Activated B cell treated with CpG ODN at 0.5 μM for 24 hours (primary cell): ENCODE measurements at regions not wholly inside any gene's neighbourhood (a gene's known extent, or its start where the extent isn't known, plus 50 kb on each side); places are given as distances from the start of the nearest gene placed in this dataset.

Experiments used
- ATAC-seq: fragments of 200-7000 bp; cut with Tn5 transposase; one replicate; pipeline ENCODE4 v1.10.0; 2021; ENCODE audit warnings: low read depth, mild to moderate bottlenecking, moderate library complexity
- CTCF ChIA-PET: fragments of 350-600 bp; sonication (Branson Sonifier 250); formaldehyde crosslinking; loops from one replicate; lab custom pipeline; 2021; ENCODE audit warnings: antibody characterized with exemption; lab: Charles Lee
- POLR2A ChIA-PET: fragments of 350-600 bp; sonication (Branson Sonifier 250); formaldehyde crosslinking; loops from one replicate; lab custom pipeline; 2021; ENCODE audit warnings: antibody characterized with exemption; lab: Charles Lee
- DNase-seq: peaks from one replicate; pipeline ENCODE4 v3.0.0; 2022
- H3K27ac Mint-ChIP-seq: one replicate; pipeline ENCODE4 v1.8.0; 2020; ENCODE audit warnings: mixed read lengths
- H3K27me3 Mint-ChIP-seq: one replicate; pipeline ENCODE4 v1.8.0; 2021; ENCODE audit warnings: mixed read lengths
- H3K36me3 Mint-ChIP-seq: one replicate; pipeline ENCODE4 v1.8.0; 2021; ENCODE audit warnings: low read depth, mixed read lengths
- H3K4me1 Mint-ChIP-seq: one replicate; pipeline ENCODE4 v1.8.0; 2021; ENCODE audit warnings: mixed read lengths
- H3K4me3 Mint-ChIP-seq: one replicate; pipeline ENCODE4 v1.8.0; 2020; ENCODE audit warnings: mild to moderate bottlenecking, mixed read lengths
- H3K9me3 Mint-ChIP-seq: one replicate; pipeline ENCODE4 v1.8.0; 2020; ENCODE audit warnings: mixed read lengths
- CTCF ChIP-seq: fragments of 200-600 bp; IDR thresholded peaks from one replicate; pipeline ENCODE4 v1.8.0; 2022; ENCODE audit warnings: antibody characterized with exemption, mild to moderate bottlenecking
- intact Hi-C: fragments of 100-400 bp; cut with micrococcal nuclease; formaldehyde crosslinking; loops from one replicate; pipeline ENCODE4 v1.15.1; 2024

DNA sequence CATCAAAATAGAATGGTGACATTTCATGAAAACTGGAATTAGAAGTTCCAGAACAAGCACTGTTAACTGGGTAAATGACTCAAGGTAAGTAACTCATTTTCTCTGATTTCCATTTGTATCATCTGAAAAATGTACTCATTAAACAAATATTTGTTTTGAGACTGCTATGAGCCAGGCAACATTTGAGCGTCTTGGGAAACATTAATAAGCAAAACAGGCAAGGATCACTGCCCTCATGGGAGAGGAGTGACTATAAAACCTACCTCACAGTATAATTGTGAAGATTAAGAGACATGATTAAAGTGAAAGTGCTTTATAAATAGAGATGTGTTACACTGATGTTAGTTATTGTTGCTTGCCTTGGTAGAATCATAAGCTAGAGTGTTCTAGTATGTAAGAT lies 711.8 kb upstream of the UBE2E2 start:
- POLR2A ChIA-PET, result no interaction called here

GRCh38 chr3:22492342-22492741 lies 710.8 kb upstream of the UBE2E2 start:
- DNase-seq, result no peak
- Mint-ChIP-seq H3K4me3 (no peak overlapping the region), H3K27ac (no peak overlapping the region), H3K36me3 (no peaks in the 10 kb centered on the region), H3K4me1 (no peaks in the 10 kb centered on the region), H3K27me3 (no peaks in the 10 kb centered on the region), H3K9me3 (peaks cover 4% of the 10 kb centered on the region)
- intact Hi-C loops, result no loop called here
- ChIA-PET POLR2A (no interaction called here), CTCF (no interaction called here)
- no peak for ATAC-seq
- TF ChIP-seq CTCF, result no peak

More for the DNA sequence above, 711.8 kb upstream of the UBE2E2 start:
- Mint-ChIP-seq H3K9me3 (peaks cover under 1% of the 10 kb centered on the region), H3K27ac (no peak overlapping the region), H3K36me3 (no peaks in the 10 kb centered on the region), H3K27me3 (no peaks in the 10 kb centered on the region), H3K4me3 (no peak overlapping the region), H3K4me1 (no peaks in the 10 kb centered on the region)
- DNase-seq (no peak), ATAC-seq (no peak)
- CTCF ChIA-PET, result no interaction called here
- intact Hi-C loops, result no loop called here
- no peak for TF ChIP-seq CTCF

GRCh38 chr3:22495241-22495640 lies 707.9 kb upstream of the UBE2E2 start:
- H3K27ac Mint-ChIP-seq, result no peak overlapping the region
- H3K27me3 Mint-ChIP-seq, result no peaks in the 10 kb centered on the region
- H3K4me3 Mint-ChIP-seq, result no peak overlapping the region
- no peak for TF ChIP-seq CTCF
- H3K4me1 Mint-ChIP-seq, result no peaks in the 10 kb centered on the region
- intact Hi-C loops, result no loop called here
- DNase-seq, result no peak
- peaks cover 4% of the 10 kb centered on the region for H3K9me3 Mint-ChIP-seq
- POLR2A ChIA-PET, result no interaction called here
- H3K36me3 Mint-ChIP-seq, result no peaks in the 10 kb centered on the region
- ATAC-seq, result no peak
- CTCF ChIA-PET, result no interaction called here

GRCh38 chr3:22495791-22496190 lies 707.3 kb upstream of the UBE2E2 start:
- Mint-ChIP-seq H3K27me3 (no peaks in the 10 kb centered on the region), H3K4me3 (no peak overlapping the region), H3K36me3 (no peaks in the 10 kb centered on the region), H3K27ac (no peak overlapping the region), H3K4me1 (no peaks in the 10 kb centered on the region), H3K9me3 (peaks cover 4% of the 10 kb centered on the region)
- ChIA-PET CTCF (no interaction called here), POLR2A (no interaction called here)
- intact Hi-C loops, result no loop called here
- no peak for DNase-seq
- ATAC-seq, result no peak
- TF ChIP-seq CTCF, result no peak

GRCh38 chr3:22496641-22497040 lies 706.5 kb upstream of the UBE2E2 start:
- CTCF ChIA-PET, result no interaction called here
- no peaks in the 10 kb centered on the region for H3K4me1 Mint-ChIP-seq
- H3K36me3 Mint-ChIP-seq, result no peaks in the 10 kb centered on the region
- TF ChIP-seq CTCF, result no peak
- POLR2A ChIA-PET, result no interaction called here
- intact Hi-C loops, result no loop called here
- ATAC-seq, result no peak
- H3K4me3 Mint-ChIP-seq, result no peak overlapping the region
- peaks cover 4% of the 10 kb centered on the region for H3K9me3 Mint-ChIP-seq
- H3K27ac Mint-ChIP-seq, result no peak overlapping the region
- no peak for DNase-seq
- H3K27me3 Mint-ChIP-seq, result no peaks in the 10 kb centered on the region
